HepG2 (cell line): ENCODE measurements at regions not wholly inside any gene's neighbourhood (a gene's known extent, or its start where the extent isn't known, plus 50 kb on each side); places are given as distances from the start of the nearest gene placed in this dataset.

Source experiments
- EP300 ChIP-seq, 3 experiments: sonication (generic) in 1 of 3; formaldehyde crosslinking in 1 of 3; IDR thresholded peaks; 2 replicates each; pipeline versions ENCODE4 v1.5.1 to v1.6.1; 2011 to 2020; ENCODE audit warnings: low read depth in 2 of 3, low read length in 2 of 3, borderline replicate concordance in 1 of 3, improper control_type of control experiment in 1 of 3, mild to moderate bottlenecking in 1 of 3, missing genetic modification reagents in 1 of 3, moderate library complexity in 1 of 3
- GATAD1 ChIP-seq: IDR thresholded peaks from 2 replicates; pipeline ENCODE4 v1.6.1; 2016; ENCODE audit warnings: missing genetic modification reagents, missing compliant biosample characterization
- NFE2L1 ChIP-seq: sonication (generic); formaldehyde crosslinking; IDR thresholded peaks from 2 replicates; pipeline ENCODE4 v1.4.0; 2020; ENCODE audit warnings: missing genetic modification reagents, mild to moderate bottlenecking, borderline replicate concordance
- POLR2A ChIP-seq, 2 experiments: IDR thresholded peaks; 2 replicates each; pipeline ENCODE4 v1.6.1; 2011; ENCODE audit warnings: low read depth in 2 of 2, low read length in 2 of 2, mild to moderate bottlenecking in 1 of 2, moderate library complexity in 1 of 2; ENCODE audit not compliant: insufficient read depth in 1 of 2
- SP2 ChIP-seq: sonication (generic); formaldehyde crosslinking; IDR thresholded peaks from 2 replicates; pipeline ENCODE4 v1.5.1; 2020; ENCODE audit warnings: mild to moderate bottlenecking, missing genetic modification reagents
- ZNF232 ChIP-seq: sonication (generic); formaldehyde crosslinking; IDR thresholded peaks from 2 replicates; pipeline ENCODE4 v1.4.0; 2020; ENCODE audit warnings: missing genetic modification reagents, borderline replicate concordance
- ZNF24 ChIP-seq: fragments of 450-650 bp; IDR thresholded peaks from 2 replicates; pipeline ENCODE4 v1.6.1; 2017; ENCODE audit warnings: antibody characterized with exemption, mild to moderate bottlenecking
- ZNF33A ChIP-seq: sonication (generic); formaldehyde crosslinking; IDR thresholded peaks from 2 replicates; pipeline ENCODE4 v1.5.1; 2020; ENCODE audit warnings: missing genetic modification reagents, mild to moderate bottlenecking, moderate library complexity, borderline replicate concordance
- ZNF431 ChIP-seq: sonication (generic); formaldehyde crosslinking; IDR thresholded peaks from 2 replicates; pipeline ENCODE4 v1.9.0; 2022; ENCODE audit warnings: missing genetic modification reagents, low read depth, mild to moderate bottlenecking, borderline replicate concordance
- ZNF850 ChIP-seq: sonication (generic); formaldehyde crosslinking; conservative IDR thresholded peaks from 2 replicates; pipeline ENCODE4 v1.9.0; 2021; ENCODE audit warnings: mild to moderate bottlenecking, missing genetic modification reagents
- TF ChIP-seq, protein P1 (sequence below): sonication (generic); formaldehyde crosslinking; IDR thresholded peaks from 2 replicates; pipeline ENCODE4 v1.4.0; 2020; ENCODE audit warnings: low read depth, missing genetic modification reagents
- TF ChIP-seq, protein P2 (sequence below): sonication (generic); formaldehyde crosslinking; IDR thresholded peaks from 2 replicates; pipeline ENCODE4 v1.5.0; 2020; ENCODE audit warnings: mild to moderate bottlenecking, missing genetic modification reagents, moderate library complexity

DNA sequence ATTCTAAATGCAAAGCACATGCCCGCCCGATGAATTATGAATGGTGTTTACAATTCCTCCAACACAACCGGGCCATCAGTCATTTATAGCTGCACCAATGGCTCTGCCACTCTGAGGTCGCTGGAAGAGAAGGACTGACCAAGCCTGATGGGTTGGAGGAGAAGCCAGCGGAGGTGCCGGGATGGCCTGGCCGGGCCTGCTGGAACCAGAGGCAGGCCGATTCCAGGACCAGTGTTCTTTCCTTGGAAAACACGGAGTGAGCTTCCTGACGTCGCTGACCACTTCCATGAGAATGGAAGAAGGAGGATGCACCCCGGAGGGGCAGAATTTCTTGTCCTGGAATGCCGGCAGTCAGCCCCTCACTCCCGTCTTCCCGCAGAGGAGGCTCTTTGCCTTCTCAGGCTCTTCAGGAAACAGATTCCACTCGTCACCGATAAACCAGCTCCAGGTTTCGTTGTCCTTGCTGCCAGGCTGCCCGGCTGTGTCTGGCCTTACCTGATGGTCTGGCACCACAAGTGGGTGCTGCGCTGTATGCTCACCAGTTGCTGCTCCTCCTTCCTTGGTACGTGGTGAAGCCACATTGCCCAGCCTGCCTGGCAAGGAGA lies 358.5 kb upstream of the SFSWAP start:
- TF ChIP-seq ZNF850 (CRISPR knock-in tag) (no peak), ZNF431 (CRISPR knock-in tag) (no peak), SP2 (CRISPR knock-in tag) (no peak), ZNF33A (no peak), ZNF24 (no peak), GATAD1 (CRISPR knock-in tag) (no peak), POLR2A (IDR thresholded peaks at IDR 0.05; ENCODE audit: insufficient read depth in 1 of 2, low read depth in 2 of 2, low read length in 2 of 2) (no peak), EP300 (IDR thresholded peaks at IDR 0.05; ENCODE audit: low read depth in 2 of 2, low read length in 2 of 2) (no peak), EP300 (CRISPR knock-in tag; IDR thresholded peaks at IDR 0.05; ENCODE audit: borderline replicate concordance) (no peak), NFE2L1 (CRISPR knock-in tag) (no peak), ZNF232 (no peak)
- TF ChIP-seq, protein P1, sequence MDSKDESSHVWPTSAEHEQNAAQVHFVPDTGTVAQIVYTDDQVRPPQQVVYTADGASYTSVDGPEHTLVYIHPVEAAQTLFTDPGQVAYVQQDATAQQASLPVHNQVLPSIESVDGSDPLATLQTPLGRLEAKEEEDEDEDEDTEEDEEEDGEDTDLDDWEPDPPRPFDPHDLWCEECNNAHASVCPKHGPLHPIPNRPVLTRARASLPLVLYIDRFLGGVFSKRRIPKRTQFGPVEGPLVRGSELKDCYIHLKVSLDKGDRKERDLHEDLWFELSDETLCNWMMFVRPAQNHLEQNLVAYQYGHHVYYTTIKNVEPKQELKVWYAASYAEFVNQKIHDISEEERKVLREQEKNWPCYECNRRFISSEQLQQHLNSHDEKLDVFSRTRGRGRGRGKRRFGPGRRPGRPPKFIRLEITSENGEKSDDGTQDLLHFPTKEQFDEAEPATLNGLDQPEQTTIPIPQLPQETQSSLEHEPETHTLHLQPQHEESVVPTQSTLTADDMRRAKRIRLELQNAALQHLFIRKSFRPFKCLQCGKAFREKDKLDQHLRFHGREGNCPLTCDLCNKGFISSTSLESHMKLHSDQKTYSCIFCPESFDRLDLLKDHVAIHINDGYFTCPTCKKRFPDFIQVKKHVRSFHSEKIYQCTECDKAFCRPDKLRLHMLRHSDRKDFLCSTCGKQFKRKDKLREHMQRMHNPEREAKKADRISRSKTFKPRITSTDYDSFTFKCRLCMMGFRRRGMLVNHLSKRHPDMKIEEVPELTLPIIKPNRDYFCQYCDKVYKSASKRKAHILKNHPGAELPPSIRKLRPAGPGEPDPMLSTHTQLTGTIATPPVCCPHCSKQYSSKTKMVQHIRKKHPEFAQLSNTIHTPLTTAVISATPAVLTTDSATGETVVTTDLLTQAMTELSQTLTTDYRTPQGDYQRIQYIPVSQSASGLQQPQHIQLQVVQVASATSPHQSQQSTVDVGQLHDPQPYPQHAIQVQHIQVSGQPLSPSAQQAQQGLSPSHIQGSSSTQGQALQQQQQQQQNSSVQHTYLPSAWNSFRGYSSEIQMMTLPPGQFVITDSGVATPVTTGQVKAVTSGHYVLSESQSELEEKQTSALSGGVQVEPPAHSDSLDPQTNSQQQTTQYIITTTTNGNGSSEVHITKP (CRISPR knock-in tag) = no peak
- TF ChIP-seq, protein P2, sequence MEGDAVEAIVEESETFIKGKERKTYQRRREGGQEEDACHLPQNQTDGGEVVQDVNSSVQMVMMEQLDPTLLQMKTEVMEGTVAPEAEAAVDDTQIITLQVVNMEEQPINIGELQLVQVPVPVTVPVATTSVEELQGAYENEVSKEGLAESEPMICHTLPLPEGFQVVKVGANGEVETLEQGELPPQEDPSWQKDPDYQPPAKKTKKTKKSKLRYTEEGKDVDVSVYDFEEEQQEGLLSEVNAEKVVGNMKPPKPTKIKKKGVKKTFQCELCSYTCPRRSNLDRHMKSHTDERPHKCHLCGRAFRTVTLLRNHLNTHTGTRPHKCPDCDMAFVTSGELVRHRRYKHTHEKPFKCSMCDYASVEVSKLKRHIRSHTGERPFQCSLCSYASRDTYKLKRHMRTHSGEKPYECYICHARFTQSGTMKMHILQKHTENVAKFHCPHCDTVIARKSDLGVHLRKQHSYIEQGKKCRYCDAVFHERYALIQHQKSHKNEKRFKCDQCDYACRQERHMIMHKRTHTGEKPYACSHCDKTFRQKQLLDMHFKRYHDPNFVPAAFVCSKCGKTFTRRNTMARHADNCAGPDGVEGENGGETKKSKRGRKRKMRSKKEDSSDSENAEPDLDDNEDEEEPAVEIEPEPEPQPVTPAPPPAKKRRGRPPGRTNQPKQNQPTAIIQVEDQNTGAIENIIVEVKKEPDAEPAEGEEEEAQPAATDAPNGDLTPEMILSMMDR (CRISPR knock-in tag) = no peak
